ENCODE measurements at regions not wholly inside any gene's neighbourhood (a gene's known extent, or its start where the extent isn't known, plus 50 kb on each side); places are given as distances from the start of the nearest gene placed in this dataset.

DNA sequence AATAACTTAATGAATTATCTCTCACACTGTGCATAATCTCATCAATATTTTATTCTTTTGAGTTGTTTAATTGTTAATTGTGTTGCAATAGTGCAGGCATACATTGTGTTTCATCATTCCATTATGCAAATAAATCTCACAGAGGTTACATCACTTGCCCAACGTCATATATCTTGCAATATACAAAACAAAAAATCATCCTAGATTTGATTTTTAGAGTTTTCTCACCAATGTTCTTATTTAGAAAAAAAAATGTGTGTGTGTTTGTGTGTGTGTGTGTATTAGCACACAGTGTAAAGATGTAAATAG, 662.5 kb upstream of the GBE1 start:
- TF ChIP-seq, protein P1, sequence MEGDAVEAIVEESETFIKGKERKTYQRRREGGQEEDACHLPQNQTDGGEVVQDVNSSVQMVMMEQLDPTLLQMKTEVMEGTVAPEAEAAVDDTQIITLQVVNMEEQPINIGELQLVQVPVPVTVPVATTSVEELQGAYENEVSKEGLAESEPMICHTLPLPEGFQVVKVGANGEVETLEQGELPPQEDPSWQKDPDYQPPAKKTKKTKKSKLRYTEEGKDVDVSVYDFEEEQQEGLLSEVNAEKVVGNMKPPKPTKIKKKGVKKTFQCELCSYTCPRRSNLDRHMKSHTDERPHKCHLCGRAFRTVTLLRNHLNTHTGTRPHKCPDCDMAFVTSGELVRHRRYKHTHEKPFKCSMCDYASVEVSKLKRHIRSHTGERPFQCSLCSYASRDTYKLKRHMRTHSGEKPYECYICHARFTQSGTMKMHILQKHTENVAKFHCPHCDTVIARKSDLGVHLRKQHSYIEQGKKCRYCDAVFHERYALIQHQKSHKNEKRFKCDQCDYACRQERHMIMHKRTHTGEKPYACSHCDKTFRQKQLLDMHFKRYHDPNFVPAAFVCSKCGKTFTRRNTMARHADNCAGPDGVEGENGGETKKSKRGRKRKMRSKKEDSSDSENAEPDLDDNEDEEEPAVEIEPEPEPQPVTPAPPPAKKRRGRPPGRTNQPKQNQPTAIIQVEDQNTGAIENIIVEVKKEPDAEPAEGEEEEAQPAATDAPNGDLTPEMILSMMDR (IDR thresholded peaks at IDR 0.05; ENCODE audit: low read depth, low read length, poor library complexity, severe bottlenecking), result no peak
- no peak for TF ChIP-seq EZH2phosphoT487 (IDR thresholded peaks at IDR 0.05; ENCODE audit: borderline replicate concordance, low read length)
